Spinal cord (tissue), 9 donors: ENCODE measurements at regions not wholly inside any gene's neighbourhood (a gene's known extent, or its start where the extent isn't known, plus 50 kb on each side); places are given as distances from the start of the nearest gene placed in this dataset.
"Not testable (repeated sequence)": the region's sequence is repeated elsewhere in the genome, so short reads cannot be mapped to it uniquely, and the experiment has no call there.

Source experiments
- DNase-seq, 6 donors: peaks; one replicate each; pipeline versions ENCODE4 v3.0.0 to v3.0.0-alpha.2; 2013 to 2015; ENCODE audit warnings: low spot score in 6 of 6, low read depth in 4 of 6
- H3K27ac ChIP-seq: one replicate; pipeline ENCODE4 v1.5.1; 2013; ENCODE audit warnings: low read depth, low read length, control low read depth
- H3K27me3 ChIP-seq: one replicate; pipeline ENCODE4 v1.6.1; 2013; ENCODE audit warnings: low read length; ENCODE audit not compliant: control insufficient read depth, insufficient read depth
- H3K36me3 ChIP-seq: one replicate; pipeline ENCODE4 v1.6.1; 2013; ENCODE audit warnings: low read length; ENCODE audit not compliant: control insufficient read depth, insufficient read depth
- H3K4me1 ChIP-seq: one replicate; pipeline ENCODE4 v1.6.1; 2013; ENCODE audit warnings: low read length; ENCODE audit not compliant: control insufficient read depth, insufficient read depth
- H3K4me3 ChIP-seq: one replicate; pipeline ENCODE4 v1.5.1; 2013; ENCODE audit warnings: low read depth, low read length, control low read depth
- H3K9me3 ChIP-seq: one replicate; pipeline ENCODE4 v1.6.1; 2013; ENCODE audit warnings: low read length; ENCODE audit not compliant: control insufficient read depth, insufficient read depth
- WGBS: methylation state at CpG from one replicate; pipeline ENCODE4 v1.1.5; 2013; ENCODE audit warnings: missing lambda C conversion rate; ENCODE audit not compliant: insufficient coverage; 5-methylcytosine and 5-hydroxymethylcytosine counted together
- donor health status: healthy.

DNA sequence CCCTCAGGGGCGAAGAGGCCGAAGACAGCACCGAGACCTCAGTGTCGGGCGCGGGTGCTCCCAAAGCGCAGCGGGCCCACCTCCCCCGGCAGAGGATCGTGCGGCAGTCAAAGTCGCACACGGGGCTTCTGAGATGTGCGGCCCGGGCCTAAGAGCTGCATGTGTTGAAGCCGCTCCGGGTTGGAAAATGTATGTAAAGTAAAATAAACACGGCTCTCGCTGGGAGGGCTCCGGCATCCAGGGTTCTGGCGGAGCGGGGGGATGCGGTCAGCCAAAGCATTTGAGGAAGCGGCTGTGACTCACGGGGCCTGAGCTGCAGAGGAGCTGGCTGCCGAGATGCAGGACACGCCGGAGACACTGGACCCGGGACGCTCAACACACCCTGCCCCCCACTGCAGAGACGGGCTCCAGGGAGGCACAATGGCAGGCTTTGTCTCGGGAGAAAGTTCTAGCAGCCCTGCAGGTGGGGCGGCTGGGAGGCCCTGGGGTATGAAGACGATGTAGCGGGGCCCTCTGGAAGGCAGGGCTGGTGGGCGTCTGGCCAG is 185.8 kb downstream of the NPIPB11 start:
- H3K27ac ChIP-seq: peak overlapping the region; percentile 67
- not testable (repeated sequence) for H3K4me3 ChIP-seq, H3K9me3 ChIP-seq, H3K27me3 ChIP-seq, H3K36me3 ChIP-seq
- DNase-seq: peak in 2 of 6 donors; percentile 39 to 46
- WGBS: 27% methylated on average over 17 of the region's 36 CpGs
- peaks cover 21% of the 10 kb centered on the region for H3K4me1 ChIP-seq

DNA sequence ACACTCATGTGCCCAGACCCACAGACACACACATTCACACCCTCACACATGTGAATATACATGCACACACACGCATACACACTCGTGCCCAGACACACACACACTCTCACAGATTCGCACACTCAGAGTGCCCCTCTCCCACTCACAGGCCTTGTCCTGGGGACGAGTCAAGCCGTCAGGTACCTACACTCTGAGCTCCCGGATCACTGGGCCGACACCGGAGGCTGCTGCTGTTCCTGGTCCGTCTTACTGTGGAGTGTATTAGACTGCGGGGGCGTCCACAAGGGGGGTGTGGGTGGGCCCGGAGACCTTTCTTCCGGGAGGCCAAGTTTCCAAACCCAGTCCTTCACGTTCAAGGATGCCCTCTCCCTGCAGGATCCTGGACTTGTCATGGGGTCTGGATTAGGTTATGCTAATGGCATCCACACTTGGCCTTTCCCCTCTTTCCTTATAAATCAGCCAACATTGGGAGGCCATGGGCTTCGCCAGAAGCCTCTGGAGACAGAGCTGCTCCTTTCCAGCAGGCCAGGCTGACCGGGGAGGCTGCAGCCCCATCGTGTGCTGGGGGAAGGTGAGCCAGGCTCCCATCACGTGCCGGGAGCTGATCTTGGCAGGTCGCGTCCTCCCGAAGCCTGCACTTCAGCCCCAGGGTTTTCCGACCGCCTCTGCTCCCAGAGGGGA is 186.4 kb downstream of the NPIPB11 start:
- H3K27me3 ChIP-seq, DNase-seq, H3K36me3 ChIP-seq, H3K9me3 ChIP-seq, H3K4me3 ChIP-seq: not testable (repeated sequence)
- H3K4me1 ChIP-seq: peaks cover 21% of the 10 kb centered on the region
- peak overlapping the region; percentile 47 for H3K27ac ChIP-seq
- 60% methylated on average over 18 of the region's 24 CpGs for WGBS

DNA sequence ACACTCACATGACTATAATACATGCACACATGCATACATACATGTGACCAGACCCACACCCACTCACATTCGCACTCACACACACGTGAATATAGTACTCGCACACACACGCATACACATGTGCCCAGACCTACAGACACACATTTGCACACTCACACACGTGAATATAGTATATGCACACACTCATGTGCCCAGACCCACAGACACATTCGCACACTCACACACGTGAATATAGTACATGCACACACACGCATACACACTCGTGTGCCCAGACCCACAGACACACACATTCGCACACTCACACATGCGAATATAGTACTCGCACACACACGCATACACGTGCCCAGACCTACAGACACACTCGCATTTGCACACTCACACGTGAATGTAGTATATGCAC is 186.9 kb downstream of the NPIPB11 start:
- not testable (repeated sequence) for H3K27ac ChIP-seq, H3K9me3 ChIP-seq, DNase-seq, H3K27me3 ChIP-seq, H3K4me3 ChIP-seq, H3K36me3 ChIP-seq
- peaks cover 21% of the 10 kb centered on the region for H3K4me1 ChIP-seq
- 98% methylated on average over 16 of the region's 16 CpGs for WGBS

- not testable (repeated sequence) for H3K27ac ChIP-seq, H3K27me3 ChIP-seq, H3K9me3 ChIP-seq, DNase-seq, H3K4me3 ChIP-seq, H3K36me3 ChIP-seq
- 92% methylated on average over 7 of the region's 26 CpGs for WGBS
- peaks cover 21% of the 10 kb centered on the region for H3K4me1 ChIP-seq
Observed at GRCh38 chr16:29218649-29219048, 187.9 kb downstream of the NPIPB11 start.

DNA sequence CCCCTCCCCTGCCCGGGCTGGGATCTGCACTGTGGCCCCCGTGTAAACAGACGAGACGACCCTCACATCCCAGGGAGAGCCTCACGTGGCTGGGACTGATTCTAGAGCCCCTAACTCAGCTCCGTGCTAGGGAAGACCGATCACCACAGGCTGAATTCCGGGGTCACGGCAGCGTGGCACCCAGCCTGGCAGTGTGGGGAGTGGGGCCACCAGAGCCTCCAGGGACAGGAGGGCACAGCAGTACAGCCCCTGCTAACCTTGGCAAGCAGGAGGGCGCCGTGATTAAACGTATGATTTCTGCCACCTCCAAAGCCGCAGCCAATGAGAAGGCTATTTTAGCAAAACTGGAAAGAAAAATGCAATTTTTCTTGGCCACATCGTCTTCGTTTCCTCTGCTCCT is 188.3 kb downstream of the NPIPB11 start:
- H3K4me1 ChIP-seq: peaks cover 21% of the 10 kb centered on the region
- not testable (repeated sequence) for DNase-seq, H3K27me3 ChIP-seq, H3K27ac ChIP-seq, H3K36me3 ChIP-seq, H3K9me3 ChIP-seq, H3K4me3 ChIP-seq
- WGBS: 90% methylated on average over 2 of the region's 16 CpGs

- peaks cover 21% of the 10 kb centered on the region for H3K4me1 ChIP-seq
- H3K36me3 ChIP-seq, H3K27me3 ChIP-seq, H3K4me3 ChIP-seq, H3K9me3 ChIP-seq, H3K27ac ChIP-seq, DNase-seq: not testable (repeated sequence)
- WGBS: 81% methylated on average over 7 of the region's 16 CpGs
Observed at GRCh38 chr16:29217752-29218126, 188.8 kb downstream of the NPIPB11 start.

GRCh38 chr16:29217104-29217751 is 189.3 kb downstream of the NPIPB11 start:
- DNase-seq: not testable (repeated sequence)
- 94% methylated on average over 10 of the region's 22 CpGs for WGBS

DNA sequence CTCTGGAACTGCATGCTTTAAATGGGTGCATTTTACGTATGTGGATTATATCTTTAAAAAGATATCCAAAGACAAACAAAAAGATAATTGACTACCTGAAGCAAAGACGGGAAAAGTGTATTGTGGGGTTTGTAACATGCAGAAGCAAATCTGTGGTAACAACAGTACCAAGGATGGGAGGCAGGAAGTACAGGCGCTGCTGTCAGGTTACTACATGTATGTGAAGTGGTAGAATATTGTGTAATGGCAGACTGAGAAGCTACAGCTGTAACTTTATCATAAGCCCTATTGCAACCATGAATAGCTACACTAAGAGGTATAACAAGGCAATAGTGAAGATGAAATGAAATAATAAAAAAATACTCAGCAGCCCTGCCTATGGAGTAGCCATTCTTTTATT is 192.7 kb downstream of the NPIPB11 start:
- no CpG with 5 or more reads among the region's 3 CpGs for WGBS
- H3K4me3 ChIP-seq, H3K27me3 ChIP-seq, H3K4me1 ChIP-seq, H3K9me3 ChIP-seq, H3K27ac ChIP-seq, DNase-seq, H3K36me3 ChIP-seq: not testable (repeated sequence)

More at GRCh38 chr16:29217104-29217751, 189.3 kb downstream of the NPIPB11 start:
- H3K27me3 ChIP-seq, H3K4me3 ChIP-seq, H3K9me3 ChIP-seq, H3K27ac ChIP-seq, H3K36me3 ChIP-seq: not testable (repeated sequence)
- peaks cover 21% of the 10 kb centered on the region for H3K4me1 ChIP-seq

GRCh38 chr16:29213251-29213650 is 193.3 kb downstream of the NPIPB11 start:
- not testable (repeated sequence) for DNase-seq, H3K4me3 ChIP-seq
- 77% methylated on average over 2 of the region's 6 CpGs for WGBS

More at GRCh38 chr16:29213251-29213650, 193.3 kb downstream of the NPIPB11 start:
- H3K9me3 ChIP-seq, H3K27me3 ChIP-seq, H3K27ac ChIP-seq, H3K4me1 ChIP-seq, H3K36me3 ChIP-seq: not testable (repeated sequence)
